Fibroblast of mammary gland (primary cell): ENCODE measurements at regions not wholly inside any gene's neighbourhood (a gene's known extent, or its start where the extent isn't known, plus 50 kb on each side); places are given as distances from the start of the nearest gene placed in this dataset.
"Not testable (repeated sequence)": the region's sequence is repeated elsewhere in the genome, so short reads cannot be mapped to it uniquely, and the experiment has no call there.

Source experiments
- DNase-seq: peaks from one replicate; pipeline ENCODE4 v3.0.0-alpha.2; 2010; ENCODE audit warnings: low read depth
- H3K4me3 ChIP-seq: 2 replicates; pipeline ENCODE4 v1.5.1; 2011; ENCODE audit warnings: low read depth, mild to moderate bottlenecking, low read length, moderate library complexity; ENCODE audit not compliant: control insufficient read depth
- TF ChIP-seq, protein P1 (sequence below): conservative IDR thresholded peaks from 2 replicates; pipeline ENCODE4 v1.5.1; 2011; ENCODE audit warnings: low read depth, low read length, inconsistent platforms; ENCODE audit not compliant: control insufficient read depth, insufficient read depth

DNA sequence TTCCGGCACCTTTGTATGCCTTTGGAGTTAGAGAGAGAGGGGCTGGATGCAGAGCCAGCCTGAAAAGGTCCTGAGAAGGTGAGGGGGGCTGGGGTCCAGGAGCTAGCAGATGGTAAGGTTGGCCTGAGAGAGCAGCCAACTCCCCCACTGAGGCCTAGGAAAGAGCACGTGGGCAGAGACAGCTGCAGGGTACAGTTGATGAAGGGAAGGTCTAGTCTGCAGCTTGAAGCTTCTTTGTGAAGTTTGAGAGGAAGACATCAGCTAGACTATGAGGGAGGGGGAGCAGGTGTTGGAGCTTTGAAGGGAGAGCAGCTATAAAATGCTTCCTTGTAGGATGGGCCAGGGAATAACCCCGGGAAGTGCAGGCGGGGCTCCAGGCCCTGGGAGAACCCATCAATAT lies 289.3 kb upstream of the AMIGO2 start:
- DNase-seq = no peak
- no peak overlapping the region for H3K4me3 ChIP-seq
- TF ChIP-seq, protein P1, sequence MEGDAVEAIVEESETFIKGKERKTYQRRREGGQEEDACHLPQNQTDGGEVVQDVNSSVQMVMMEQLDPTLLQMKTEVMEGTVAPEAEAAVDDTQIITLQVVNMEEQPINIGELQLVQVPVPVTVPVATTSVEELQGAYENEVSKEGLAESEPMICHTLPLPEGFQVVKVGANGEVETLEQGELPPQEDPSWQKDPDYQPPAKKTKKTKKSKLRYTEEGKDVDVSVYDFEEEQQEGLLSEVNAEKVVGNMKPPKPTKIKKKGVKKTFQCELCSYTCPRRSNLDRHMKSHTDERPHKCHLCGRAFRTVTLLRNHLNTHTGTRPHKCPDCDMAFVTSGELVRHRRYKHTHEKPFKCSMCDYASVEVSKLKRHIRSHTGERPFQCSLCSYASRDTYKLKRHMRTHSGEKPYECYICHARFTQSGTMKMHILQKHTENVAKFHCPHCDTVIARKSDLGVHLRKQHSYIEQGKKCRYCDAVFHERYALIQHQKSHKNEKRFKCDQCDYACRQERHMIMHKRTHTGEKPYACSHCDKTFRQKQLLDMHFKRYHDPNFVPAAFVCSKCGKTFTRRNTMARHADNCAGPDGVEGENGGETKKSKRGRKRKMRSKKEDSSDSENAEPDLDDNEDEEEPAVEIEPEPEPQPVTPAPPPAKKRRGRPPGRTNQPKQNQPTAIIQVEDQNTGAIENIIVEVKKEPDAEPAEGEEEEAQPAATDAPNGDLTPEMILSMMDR = no peak

DNA sequence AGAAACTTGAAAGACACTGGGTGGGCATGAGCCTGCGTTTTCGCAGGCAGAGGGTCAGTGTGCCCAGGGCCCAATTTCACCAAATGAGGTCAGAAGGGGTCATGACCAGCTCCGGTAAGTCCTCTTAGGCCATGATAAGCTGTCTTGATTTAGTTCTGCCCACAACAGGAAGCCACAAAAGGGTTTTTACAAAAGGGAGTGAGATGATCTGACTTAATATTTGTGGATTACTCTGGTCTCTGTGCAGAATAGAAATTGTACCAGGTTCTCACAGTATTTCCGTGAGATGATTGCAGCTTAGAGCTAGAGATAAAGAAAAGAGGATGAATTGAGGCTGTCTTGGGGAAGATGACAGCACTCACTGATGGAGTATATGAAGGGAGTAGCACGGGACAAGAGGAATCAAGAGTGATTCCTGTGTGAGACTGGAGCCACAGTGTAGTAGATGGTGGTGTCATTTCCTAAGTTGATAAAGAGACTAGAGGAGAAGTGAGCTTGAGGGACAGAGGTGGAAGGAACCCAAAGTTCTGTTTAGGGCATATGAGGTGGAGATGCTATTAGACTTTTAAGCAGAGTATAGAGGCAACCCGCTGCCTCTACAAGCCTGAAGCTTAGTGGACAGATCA lies 288.3 kb upstream of the AMIGO2 start:
- TF ChIP-seq, protein P1 = no peak
- DNase-seq = no peak
- H3K4me3 ChIP-seq = no peak overlapping the region

- H3K4me3 ChIP-seq = no peak overlapping the region
- TF ChIP-seq, protein P1 = no peak
- DNase-seq = no peak
Measured at GRCh38 chr12:47366579-47366978, 286.8 kb upstream of the AMIGO2 start.

DNA sequence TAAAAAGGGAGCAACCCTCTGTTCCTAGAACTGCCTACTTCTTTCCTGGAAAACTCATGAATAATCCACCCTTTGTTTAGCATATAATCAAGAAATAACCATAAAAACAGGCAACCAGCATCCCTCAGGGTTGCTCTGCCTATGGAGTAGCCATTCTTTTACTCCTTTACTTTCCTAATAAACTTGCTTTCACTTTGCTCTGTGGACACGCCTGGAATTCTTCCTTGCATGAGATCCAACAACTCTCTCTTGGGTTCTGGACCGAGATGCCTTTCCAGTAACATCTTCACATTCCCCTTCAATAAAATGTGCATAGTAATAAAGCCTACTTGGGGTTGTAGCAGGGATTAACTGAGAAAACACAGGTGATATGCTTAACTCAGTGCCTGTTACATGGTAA lies 286.4 kb upstream of the AMIGO2 start:
- no peak overlapping the region for H3K4me3 ChIP-seq
- DNase-seq = no peak
- TF ChIP-seq, protein P1 = no peak

- DNase-seq, H3K4me3 ChIP-seq: not testable (repeated sequence)
Measured at GRCh38 chr12:47365443-47366076, 285.8 kb upstream of the AMIGO2 start.

DNA sequence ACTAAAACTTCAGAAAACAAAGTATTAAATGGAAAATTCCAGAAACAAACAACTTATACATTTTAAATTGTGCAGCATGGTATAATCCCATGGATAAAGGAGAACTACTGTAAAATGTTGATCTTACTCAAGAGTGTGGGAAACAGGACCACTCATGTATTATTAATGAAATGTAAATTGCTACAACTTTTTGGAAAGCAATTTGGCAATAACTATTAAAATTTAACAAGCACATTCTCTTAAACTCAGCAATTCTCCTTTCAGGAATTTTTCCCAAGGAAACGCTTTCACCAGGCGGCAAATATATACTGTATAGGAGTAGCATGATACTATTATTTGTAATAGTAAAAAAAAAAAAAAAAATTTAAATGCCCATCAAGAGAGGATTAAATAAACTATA lies 284.5 kb upstream of the AMIGO2 start:
- H3K4me3 ChIP-seq = no peak overlapping the region
- TF ChIP-seq, protein P1 = no peak
- no peak for DNase-seq

DNA sequence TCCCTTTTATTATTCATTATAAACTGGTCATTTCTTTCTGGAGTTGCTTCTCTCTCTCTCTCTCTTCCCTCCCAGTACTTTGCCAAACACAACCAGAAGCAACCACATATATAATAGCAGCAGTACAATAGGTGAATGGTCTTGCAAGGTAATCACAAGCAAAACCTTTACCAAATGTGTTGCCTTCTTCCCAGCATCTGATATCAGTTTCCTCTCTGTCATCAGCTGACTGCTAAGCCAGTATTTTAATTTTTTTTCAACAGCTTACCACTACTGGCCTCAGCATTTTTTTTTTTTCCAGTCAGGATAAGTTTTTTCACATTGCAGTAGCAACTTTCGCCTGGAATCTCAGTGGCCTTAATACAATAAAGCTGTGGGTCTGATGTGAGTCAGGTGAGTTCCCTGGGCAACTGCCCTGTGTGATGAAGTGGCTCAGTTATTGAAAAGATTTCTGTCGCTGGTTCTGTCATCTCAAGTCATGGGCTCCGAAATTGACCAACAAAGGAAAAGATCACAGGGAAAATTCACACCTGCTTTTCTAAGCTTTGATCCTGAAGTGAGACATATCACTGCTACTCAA lies 282.5 kb upstream of the AMIGO2 start:
- DNase-seq = no peak
- TF ChIP-seq, protein P1 = no peak
- no peak overlapping the region for H3K4me3 ChIP-seq
